Right renal pelvis (tissue), 4 donors: ENCODE measurements at regions not wholly inside any gene's neighbourhood (a gene's known extent, or its start where the extent isn't known, plus 50 kb on each side); places are given as distances from the start of the nearest gene placed in this dataset.

Experiments used
- DNase-seq, 4 donors: peaks; one replicate each; pipeline ENCODE4 v3.0.0-alpha.2; 2013; ENCODE audit warnings: low read depth in 4 of 4, low spot score in 3 of 4, missing footprints in 1 of 4

DNA sequence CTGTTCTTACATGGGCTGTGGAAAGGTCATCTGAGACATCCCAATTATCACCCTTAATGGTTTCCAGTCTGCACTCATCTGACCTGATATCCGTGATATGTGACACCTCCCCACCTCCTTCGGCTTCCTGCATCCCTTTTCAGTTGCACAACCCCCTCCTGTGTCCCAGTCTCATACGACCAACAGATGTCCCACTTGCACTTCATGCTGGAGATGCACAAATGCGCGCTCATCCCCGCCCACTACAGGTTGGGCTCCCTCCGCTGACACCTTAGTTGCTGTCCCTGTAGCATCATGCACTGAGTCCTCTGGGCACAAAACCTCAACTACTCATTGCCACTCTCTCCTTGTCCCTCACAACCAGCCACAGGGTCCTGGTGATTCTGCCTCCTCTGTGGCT lies 94.4 kb downstream of the MIS18A start:
- no peak for DNase-seq

DNA sequence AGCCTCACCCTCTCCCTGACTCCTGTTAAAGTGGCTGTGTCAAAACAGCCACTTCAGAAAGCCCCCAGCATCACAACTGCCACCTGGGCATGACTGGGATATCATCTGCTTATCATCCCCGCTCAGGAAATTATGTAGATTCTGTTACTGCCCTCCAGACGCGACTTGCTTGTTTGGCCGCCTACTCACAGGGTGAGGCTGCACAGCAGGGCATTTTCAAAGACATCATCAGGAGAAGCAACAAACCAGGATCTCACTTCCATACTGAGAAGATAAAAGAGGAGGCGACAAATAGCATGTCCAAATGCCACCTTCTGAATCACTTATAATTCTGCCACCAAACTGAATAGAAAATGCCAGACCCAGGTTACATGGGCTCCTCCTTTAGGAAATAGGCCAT lies 94.8 kb downstream of the MIS18A start:
- DNase-seq, result no peak

DNA sequence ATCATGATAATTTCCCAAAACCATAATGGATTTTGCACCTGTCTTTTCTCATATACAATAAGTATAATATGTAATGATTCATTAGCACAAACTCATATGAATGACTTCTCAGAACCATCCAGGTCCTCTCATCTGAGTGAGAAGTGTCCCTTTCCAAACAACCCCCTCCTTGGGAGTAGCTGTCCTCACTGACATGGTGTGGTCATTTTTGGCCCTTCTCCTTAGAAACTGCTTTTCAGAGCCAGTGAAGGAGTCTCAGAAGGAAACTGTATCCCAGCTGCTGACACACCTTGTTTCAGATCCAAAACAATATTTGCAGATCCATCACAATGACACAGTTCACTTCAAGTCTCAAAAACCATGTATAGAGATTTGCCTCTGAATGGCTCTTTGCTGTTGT lies 95.5 kb downstream of the MIS18A start:
- DNase-seq, result no peak

DNA sequence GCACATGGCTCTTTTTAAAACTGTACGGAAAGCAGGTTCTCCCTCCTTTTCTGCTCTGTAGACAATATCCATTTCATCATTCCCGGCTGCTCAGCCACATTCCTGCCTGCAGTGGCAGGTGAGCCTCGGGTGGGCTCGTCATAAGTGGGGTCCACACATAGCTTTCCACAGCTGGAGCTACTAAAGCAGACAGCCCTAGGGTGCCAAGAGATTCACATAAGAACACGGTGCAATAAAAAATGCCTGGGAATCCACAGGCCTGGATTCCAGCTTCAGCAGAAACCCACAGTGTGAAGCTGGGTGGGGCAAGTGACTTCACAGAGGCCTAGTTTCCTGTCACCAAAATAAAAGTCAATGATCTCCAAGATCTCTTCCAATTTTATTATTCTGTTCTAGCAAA lies 96.4 kb downstream of the MIS18A start:
- no peak for DNase-seq

DNA sequence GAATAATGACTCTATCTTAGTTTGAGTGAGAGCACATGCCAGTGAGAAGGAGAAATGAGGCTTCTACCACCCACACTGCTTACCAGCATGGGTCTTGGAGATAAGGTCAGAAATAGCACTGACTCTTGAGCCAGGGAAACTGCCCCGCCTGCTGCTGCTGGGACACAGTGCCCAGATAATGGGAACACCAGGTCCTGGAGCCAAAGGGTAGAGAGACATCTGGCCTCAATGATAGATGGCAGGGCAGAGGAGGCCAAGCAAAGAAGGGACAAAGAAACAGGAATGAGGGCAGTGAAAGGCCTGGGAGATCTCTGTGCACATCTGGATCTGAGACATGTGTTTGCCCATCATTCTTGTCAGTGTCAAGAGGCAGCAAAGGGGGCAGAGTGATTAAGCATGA lies 97.4 kb downstream of the MIS18A start:
- no peak for DNase-seq

DNA sequence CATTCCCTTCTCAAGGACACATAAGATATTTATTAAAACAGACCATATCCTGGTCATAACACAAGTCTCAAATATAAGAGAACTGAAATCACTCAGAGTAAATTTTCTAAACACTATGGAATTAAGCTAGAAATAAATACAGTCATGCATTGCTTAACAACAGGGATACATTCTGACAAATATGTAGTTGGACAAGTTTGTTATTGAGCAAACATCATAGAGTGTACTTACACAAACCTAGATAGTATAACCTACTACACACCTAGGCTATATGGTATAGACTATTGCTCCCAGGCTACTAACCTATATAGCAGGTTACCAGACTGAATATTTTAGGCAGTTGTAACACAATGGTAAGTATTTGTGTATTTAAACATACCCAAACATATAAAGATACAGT lies 104.0 kb downstream of the MIS18A start:
- no peak for DNase-seq

DNA sequence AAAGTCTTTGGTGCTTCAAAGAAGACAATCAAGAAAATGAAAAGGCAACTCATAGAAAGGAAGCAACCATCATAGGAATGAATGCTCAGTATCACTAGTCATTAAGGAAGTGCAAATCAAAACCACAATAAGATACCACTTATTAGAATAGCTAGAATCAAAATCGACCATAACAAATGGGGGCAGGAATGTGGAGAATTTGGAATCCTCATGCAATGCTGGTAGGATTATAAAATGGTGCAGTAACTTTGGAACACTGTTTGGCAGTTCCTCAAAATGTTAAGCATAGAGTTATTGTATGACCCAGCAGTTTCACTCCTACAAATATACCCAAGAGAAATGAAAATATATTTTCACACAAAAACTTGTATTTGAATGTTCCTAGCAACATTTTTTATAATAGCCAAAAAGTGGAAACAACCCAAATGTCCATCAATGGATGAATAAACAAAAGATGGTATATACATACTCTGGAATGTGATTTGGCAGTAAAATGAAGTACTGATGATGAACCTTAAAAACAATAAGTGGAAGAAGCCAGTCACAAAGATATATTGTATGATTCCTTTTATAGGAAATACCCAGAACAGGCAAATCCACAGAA lies 105.6 kb downstream of the MIS18A start:
- DNase-seq, result no peak

DNA sequence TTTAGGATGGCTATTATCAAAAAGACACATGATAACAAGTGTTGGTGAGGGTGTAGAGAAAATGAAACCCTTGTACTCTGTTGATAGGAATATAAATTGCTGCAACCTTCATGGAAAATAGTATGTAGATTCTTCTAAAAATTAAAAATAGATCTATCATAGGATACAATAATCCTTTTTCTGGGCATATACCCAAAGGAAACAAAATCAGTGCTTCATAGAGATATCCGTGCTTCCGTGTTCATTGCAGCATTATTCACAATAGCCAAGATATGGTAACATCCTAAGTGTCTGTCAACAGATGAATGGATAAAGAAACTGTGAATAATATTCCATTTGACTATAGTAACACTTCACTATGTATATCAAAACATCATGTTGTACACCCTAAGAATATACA lies 106.7 kb downstream of the MIS18A start:
- no peak for DNase-seq

DNA sequence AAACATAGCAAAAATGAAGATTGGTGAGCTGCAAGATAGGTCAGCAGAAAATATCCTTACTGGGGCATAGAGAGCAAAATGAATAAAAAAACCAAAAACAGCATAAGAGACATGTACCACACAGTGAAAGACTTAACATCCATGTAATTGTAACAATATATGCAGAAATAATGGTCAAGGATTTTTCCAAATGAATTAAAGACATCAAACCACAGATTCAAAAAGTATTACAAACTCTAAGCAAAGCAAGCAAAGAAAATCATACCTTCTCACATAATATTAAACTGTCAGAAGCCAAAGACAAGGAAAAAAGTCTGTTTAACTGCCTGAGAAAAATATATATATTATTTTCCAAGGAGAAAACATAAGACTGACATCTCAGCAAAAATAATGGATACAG lies 111.3 kb downstream of the MIS18A start:
- no peak for DNase-seq

DNA sequence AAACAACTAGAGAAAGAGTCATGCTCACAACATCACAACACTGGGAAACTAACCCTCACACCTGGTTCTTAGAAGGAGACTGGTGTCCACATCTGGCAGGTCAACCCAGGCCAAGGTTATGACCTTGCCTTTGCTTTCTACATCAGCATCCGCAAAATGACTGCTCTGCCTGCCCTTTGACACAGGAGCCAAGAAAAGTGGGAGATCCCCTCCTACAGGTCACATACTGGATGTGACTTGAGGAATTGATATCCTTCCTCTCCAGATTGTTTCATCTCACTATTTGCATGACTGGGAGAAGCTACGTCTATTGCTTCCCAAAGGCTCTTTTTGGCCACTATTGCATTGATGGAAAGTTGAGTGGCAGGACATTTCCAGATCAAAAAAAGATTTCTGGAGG lies 115.5 kb downstream of the MIS18A start:
- no peak for DNase-seq

DNA sequence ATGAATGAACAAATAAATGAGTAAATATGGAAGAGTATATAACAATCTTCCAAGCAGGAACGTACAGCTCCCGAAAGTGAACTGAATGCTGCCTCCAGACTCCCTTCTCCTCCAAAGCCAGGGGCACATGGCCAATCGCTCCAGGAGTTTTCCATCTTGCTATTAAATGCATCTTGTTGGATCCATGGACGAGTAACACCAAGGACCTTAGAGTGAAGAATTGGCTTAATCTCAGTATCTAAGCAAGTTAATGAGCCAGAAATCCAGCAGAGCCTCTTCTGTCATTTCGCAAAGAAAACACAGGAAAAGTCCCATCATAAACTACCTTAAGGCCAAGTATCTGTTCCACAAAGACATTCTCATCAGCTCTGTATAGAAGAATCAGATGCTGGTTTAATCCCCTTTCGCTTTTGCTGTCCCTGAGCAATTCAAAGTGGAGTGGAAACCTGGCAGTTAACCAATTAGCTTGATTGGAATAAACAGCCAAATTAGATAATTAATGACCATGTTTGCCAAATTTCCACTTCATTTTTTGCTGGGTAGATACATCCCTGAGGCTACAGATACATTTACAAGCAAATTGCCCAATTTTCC lies 116.0 kb downstream of the MIS18A start:
- DNase-seq, result no peak

DNA sequence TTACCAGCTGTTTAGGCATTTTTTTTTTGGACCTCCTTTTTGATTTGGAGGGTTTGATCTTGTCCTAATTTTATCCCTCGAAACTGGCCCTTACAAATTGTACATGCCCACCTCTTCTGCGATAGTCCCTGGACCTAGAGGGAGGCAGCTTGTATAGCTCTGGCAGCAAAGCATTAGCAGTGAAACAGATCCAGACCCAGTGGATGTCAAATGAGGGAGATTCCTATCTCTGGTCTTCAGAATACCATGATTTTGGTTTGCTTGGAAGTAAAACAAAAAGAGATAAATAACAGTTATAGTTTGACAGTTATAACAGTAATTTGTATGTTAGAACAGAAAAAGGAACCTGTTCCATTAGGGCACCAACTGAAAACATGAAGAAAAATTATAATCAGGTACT lies 123.6 kb downstream of the MIS18A start:
- no peak for DNase-seq

DNA sequence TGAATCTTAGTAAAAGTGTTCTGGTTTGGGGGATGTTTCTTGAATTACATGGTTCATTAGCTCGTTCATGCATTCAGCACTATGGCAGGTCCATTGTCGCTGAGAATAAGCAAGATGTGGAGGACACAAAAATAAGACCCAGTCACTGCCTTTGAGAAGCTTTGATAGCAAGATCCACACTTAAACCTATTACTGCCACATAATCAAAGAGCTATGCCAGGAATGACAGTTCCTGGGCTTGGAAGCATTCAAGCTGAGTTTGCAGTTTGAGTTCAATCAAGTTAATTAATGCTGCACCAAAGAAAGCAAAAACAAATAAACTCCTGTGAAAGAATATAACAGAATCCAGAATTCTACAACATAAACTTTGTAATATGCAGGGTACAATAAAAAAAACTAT lies 131.8 kb downstream of the MIS18A start:
- no peak for DNase-seq

DNA sequence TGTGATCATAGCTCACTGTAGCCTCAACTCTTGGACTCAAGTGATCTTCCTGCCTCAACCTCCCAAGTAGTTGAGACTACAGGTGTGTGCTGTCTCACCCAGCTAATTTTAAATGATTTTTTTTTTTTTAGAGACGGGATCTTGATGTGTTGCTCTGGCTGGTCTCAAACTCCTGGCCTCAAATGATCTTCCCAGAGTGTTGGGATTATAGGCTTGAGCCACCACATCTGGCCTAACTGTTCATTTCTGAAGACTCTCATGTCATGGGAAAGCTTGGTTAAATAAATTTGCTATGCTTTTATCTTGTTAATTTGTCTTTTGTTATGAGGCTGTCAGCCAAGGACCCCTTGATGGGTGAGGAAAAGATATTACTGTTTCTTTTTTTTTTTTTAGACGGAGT lies 134.0 kb downstream of the MIS18A start:
- no peak for DNase-seq

DNA sequence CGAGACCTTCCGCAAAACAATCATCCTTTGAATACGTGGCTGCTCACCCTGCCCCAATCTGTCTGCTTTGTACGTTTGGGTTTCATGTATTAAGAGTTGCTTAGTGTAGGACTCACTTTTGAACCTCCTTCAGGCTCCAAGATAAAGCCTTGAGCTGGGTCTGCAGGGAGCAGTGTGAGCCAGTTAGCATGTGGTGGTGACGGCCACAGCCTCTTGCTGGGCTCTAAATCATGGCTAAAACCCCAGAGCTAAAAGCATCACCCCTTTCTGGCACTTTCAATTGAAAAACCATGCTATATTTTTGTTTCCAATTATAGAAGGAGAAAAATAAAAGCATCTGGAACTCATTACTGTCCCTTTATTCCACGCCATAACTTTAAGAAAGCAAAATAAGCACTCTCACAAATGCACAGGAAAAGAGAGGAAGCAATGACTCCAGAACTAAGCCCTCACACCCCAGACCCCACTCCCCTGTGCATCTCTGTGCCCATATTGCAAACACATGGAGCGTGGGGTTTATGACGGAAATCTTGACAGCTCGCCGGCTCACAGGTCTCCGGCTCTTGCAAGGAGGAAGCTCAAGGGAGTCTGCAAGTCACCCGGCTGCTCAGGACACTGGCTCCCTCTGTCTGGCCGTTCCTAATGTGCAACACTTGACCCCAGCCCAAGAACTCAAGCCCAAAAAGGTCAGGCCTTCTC lies 135.5 kb downstream of the MIS18A start:
- peak; percentile 18 to 49 (median 34) for DNase-seq

DNA sequence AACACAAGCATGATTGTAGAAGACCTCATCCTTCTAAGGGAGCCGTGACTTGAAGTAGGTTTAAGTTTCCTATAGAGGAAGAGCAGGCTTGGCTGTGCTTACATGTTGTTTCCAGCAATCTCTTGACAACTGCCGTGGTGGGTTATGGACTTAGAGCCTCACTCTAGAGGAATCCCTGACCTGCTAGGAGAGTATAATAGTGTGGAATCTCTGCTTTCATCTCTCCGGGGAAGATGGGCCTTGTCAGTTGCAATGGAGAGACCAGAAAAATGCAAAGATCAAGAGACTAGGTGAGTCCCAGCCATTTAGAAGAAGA lies 137.6 kb downstream of the MIS18A start:
- no peak for DNase-seq

DNA sequence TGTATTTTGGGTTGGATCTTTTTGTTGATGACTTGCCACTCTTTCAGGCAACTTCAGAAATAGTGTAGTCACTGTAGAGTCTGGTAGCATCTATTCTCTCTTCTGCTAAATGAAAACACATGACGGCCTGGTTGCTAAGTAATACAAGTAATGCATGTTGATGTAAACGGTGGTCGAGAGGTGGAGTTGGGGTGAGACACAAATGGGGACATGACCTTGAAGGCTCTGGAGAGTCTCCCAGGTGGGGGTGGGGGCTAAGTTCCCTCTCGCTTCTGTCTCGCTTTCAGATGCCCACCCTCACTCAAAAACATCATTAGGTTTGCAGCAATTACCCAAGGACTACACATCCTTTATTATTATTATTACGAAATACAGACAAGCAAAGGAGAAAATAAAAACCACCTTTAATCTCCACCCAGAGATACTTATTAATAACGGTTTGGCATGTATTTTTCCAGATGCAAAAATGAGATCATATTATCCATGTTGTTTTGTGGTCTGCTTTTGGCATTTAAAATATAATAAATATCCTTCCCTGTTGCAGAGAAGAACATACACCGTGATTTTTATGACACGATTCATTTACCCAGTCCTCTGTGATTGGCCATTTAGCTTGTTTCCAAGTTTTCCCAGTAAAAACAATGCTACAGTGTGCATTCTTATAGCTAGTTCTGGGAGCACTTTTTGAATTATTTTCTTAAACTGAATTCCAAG lies 138.1 kb downstream of the MIS18A start:
- DNase-seq, result no peak

DNA sequence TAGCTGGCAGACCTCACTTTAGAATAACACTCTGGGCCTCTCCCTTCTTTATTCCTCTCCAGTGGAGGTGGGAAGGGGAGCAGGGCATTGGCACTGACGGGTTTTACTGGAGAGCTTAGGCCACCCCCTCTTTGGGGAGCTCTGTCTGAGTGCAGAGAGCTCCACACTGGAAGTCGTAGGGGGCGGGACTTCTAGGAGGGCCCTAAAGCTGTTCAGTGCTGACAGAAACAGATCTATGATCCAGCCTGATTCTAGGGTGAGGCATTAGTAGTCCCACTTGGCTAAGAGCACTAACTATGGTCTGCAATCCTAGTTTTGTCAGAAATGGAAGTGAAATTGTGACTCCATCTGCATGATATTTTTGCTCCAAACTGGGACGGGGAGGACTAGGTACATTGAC lies 138.7 kb downstream of the MIS18A start:
- no peak for DNase-seq

DNA sequence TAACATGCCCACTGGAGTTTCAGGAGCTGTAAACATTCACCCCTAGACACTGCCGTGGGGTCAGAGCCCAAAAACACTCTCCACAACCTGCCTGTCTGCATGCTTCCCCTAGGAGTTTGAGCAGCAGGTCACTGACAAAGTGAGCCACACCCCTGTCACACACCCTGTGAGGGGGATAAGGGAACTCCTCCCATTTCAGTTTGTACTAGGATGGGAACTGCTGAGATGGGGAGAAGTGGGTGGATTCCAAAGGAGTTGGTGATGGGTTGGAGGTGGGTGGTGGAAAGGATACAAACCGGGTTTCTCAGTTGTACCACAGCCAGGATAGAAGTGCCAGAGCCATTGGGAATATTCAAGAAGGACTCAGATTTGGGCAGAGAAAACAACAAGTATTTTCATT lies 140.2 kb downstream of the MIS18A start:
- no peak for DNase-seq

DNA sequence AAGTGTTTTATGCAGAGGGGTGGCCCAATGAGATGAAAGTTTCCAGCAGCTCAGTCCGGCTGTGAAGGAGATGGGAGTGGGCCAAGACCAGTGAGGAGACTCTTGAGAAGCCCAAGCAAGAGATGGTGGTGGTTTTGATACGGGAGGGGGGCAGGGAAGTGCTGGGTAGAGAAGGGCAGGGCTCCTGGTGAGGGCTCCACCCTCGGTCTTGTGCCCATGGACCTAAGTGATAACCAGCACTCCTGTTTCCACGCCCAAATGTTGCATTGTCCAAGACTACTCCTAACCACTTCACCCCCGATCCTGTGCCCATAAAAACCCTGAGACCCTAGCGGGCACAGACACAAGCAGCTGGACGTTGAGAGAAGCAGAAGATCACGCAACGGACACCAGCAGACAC lies 140.9 kb downstream of the MIS18A start:
- DNase-seq, result no peak

DNA sequence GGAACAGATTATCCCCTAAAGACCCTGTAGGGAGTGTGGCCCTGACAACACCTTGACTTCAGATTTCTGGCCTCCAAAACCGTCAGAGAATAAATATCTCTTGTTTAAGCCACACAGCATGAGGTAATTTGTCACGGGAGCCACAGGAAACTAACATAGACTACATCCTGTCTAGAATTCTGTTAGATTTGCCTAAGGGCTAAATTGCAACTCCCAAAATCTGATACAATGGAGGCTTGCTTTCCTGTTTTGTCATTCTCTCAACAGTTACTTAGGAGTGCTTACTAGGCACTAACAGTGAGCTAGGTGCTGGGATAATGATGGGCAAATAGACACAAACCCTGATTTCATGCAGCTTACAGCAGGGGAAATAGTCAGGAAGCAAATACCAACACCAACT lies 141.6 kb downstream of the MIS18A start:
- no peak for DNase-seq

DNA sequence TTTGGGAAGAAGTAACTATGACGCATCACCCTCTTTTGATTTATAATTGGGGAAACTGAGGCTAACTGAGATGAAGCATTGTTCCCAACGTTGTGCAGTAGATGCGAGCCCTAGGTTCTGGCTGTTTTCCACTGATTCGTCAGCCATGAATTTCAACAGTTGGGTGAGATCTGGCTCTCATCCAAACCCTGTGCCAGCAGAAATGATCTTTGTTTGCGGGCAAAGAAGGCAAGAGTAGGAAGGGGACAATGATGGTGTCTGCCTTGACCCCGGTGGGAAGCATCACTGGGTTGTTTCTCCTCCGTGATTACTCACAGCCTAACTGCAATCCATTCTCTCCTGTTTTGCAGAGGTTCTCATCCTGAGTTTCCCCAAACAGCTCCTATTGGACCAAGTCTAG lies 142.3 kb downstream of the MIS18A start:
- DNase-seq, result no peak
